H1 (cell line): ENCODE measurements at regions not wholly inside any gene's neighbourhood (a gene's known extent, or its start where the extent isn't known, plus 50 kb on each side); places are given as distances from the start of the nearest gene placed in this dataset.

Experiments used
- CTCF ChIA-PET: fragments of 300-600 bp; sonication (Branson Sonifier 250); formaldehyde crosslinking; loops from one replicate; lab custom pipeline; 2021; ENCODE audit not compliant: partially characterized antibody; lab: Charles Lee
- POLR2A ChIA-PET: fragments of 300-600 bp; sonication (Branson Sonifier 250); formaldehyde crosslinking; loops from one replicate; lab custom pipeline; 2021; ENCODE audit warnings: inconsistent platforms; ENCODE audit not compliant: partially characterized antibody; lab: Charles Lee
- DNase-seq, 2 experiments: peaks; one replicate each; pipeline versions ENCODE4 v3.0.0 to v3.0.0-alpha.2; 2010 to 2022; ENCODE audit warnings: low spot score in 2 of 2, low read depth in 1 of 2, mixed read lengths in 1 of 2
- FAIRE-seq: peaks from 2 replicates; lab custom pipeline; 2011; peaks lifted over from hg19 to GRCh38; lab: Jason Lieb, UNC
- H2AFZ ChIP-seq: 2 replicates; pipeline ENCODE4 v1.8.1; 2012; ENCODE audit warnings: low read length, inconsistent platforms
- H2AK5ac ChIP-seq: 2 replicates; pipeline ENCODE4 v1.6.1; 2013; ENCODE audit warnings: low read depth, low read length
- H2BK120ac ChIP-seq: replicated peaks from 2 replicates; pipeline ENCODE3; 2013; ENCODE audit warnings: low read depth, low read length, inconsistent platforms
- H2BK12ac ChIP-seq: 2 replicates; pipeline ENCODE4 v1.6.1; 2013; ENCODE audit warnings: low read depth, low read length
- H2BK15ac ChIP-seq: 2 replicates; pipeline ENCODE4 v1.6.1; 2013; ENCODE audit warnings: low read length
- H2BK20ac ChIP-seq: 2 replicates; pipeline ENCODE4 v1.6.1; 2013; ENCODE audit warnings: low read length
- H2BK5ac ChIP-seq: 2 replicates; pipeline ENCODE4 v1.6.1; 2013; ENCODE audit warnings: low read depth, low read length
- H3K14ac ChIP-seq: 2 replicates; pipeline ENCODE4 v1.6.1; 2013; ENCODE audit warnings: inconsistent platforms; ENCODE audit not compliant: insufficient read length
- H3K18ac ChIP-seq: 2 replicates; pipeline ENCODE4 v1.6.1; 2013; ENCODE audit warnings: low read length; ENCODE audit errors: extremely low read depth
- H3K23ac ChIP-seq: 2 replicates; pipeline ENCODE4 v1.6.1; 2013; ENCODE audit warnings: inconsistent platforms; ENCODE audit not compliant: insufficient read length
- H3K23me2 ChIP-seq: 2 replicates; pipeline ENCODE4 v1.6.1; 2013; ENCODE audit warnings: low read depth, low read length
- H3K27ac ChIP-seq: 2 replicates; pipeline ENCODE4 v1.6.1; 2011; ENCODE audit warnings: low read depth, low read length, inconsistent platforms
- H3K27me3 ChIP-seq, 4 experiments: replicated peaks in 1 of 4; 1 replicate in 1 of 4; 2 replicates in 3 of 4; pipeline versions ENCODE4 v1.6.1 to v1.8.1; 2011 to 2013; ENCODE audit warnings: low read length in 3 of 4, mild to moderate bottlenecking in 3 of 4, inconsistent platforms in 2 of 4, mixed read lengths in 2 of 4, moderate library complexity in 1 of 4; ENCODE audit not compliant: control insufficient read depth in 3 of 4, insufficient read depth in 3 of 4; ENCODE audit errors: extremely low read depth in 1 of 4
- H3K36me3 ChIP-seq, 4 experiments: 2 replicates each; pipeline versions ENCODE4 v1.6.1 to v1.8.1; 2011 to 2013; ENCODE audit warnings: mild to moderate bottlenecking in 4 of 4, low read length in 3 of 4, moderate library complexity in 2 of 4, control low read depth in 1 of 4, inconsistent platforms in 1 of 4; ENCODE audit not compliant: insufficient read depth in 4 of 4, control insufficient read depth in 2 of 4
- H3K4ac ChIP-seq: replicated peaks from 2 replicates; pipeline ENCODE3; 2013; ENCODE audit warnings: low read length, low read depth, mixed read lengths, inconsistent platforms; ENCODE audit not compliant: insufficient read length
- H3K4me1 ChIP-seq, 4 experiments: replicated peaks in 1 of 4; 1 replicate in 1 of 4; 2 replicates in 3 of 4; pipeline versions ENCODE4 v1.6.1 to v1.8.1; 2011 to 2013; ENCODE audit warnings: low read length in 3 of 4, inconsistent platforms in 2 of 4, mixed read lengths in 1 of 4; ENCODE audit not compliant: insufficient read depth in 4 of 4, control insufficient read depth in 3 of 4
- H3K4me2 ChIP-seq, 2 experiments: 2 replicates each; pipeline versions ENCODE4 v1.6.1 to v1.8.1; 2011 to 2013; ENCODE audit warnings: low read depth in 2 of 2, low read length in 2 of 2, control low read depth in 1 of 2, inconsistent platforms in 1 of 2, mild to moderate bottlenecking in 1 of 2; ENCODE audit not compliant: insufficient read depth in 1 of 2
- H3K4me3 ChIP-seq, 4 experiments: fragments of 200-600, 300-600 bp in 1 of 4; sonication (generic), shearing (Covaris generic), sonication (Bioruptor Twin) in 1 of 4; 2 replicates each; pipeline versions ENCODE4 v1.5.1 to v1.8.1; 2011 to 2016; ENCODE audit warnings: low read length in 4 of 4, low read depth in 3 of 4, control low read depth in 2 of 4, inconsistent platforms in 2 of 4, mild to moderate bottlenecking in 2 of 4, mixed read lengths in 1 of 4, moderate library complexity in 1 of 4; ENCODE audit not compliant: insufficient read depth in 2 of 4; ENCODE audit errors: extremely low read depth in 1 of 4
- H3K56ac ChIP-seq: replicated peaks from 2 replicates; pipeline ENCODE3; 2013; ENCODE audit warnings: low read depth, mild to moderate bottlenecking, mixed read lengths, low read length, inconsistent platforms; ENCODE audit not compliant: insufficient read length
- H3K79me1 ChIP-seq: 2 replicates; pipeline ENCODE4 v1.6.1; 2013; ENCODE audit warnings: low read depth, low read length, control low read depth
- H3K79me2 ChIP-seq, 2 experiments: 2 replicates each; pipeline versions ENCODE4 v1.6.1 to v1.8.1; 2012 to 2013; ENCODE audit warnings: low read length in 2 of 2, mild to moderate bottlenecking in 2 of 2, inconsistent platforms in 1 of 2; ENCODE audit not compliant: insufficient read depth in 2 of 2, control insufficient read depth in 1 of 2
- H3K9ac ChIP-seq, 4 experiments: replicated peaks in 1 of 4; 1 replicate in 1 of 4; 2 replicates in 3 of 4; pipeline versions ENCODE4 v1.6.1 to v1.8.1; 2011 to 2013; ENCODE audit warnings: low read depth in 3 of 4, low read length in 3 of 4, control low read depth in 2 of 4, mild to moderate bottlenecking in 2 of 4, moderate library complexity in 2 of 4, inconsistent platforms in 1 of 4; ENCODE audit errors: extremely low read depth in 1 of 4
- H3K9me3 ChIP-seq, 2 experiments: 2 replicates each; pipeline versions ENCODE4 v1.6.1 to v1.8.1; 2012 to 2013; ENCODE audit warnings: mild to moderate bottlenecking in 2 of 2, moderate library complexity in 2 of 2, control low read depth in 1 of 2, inconsistent platforms in 1 of 2, low read depth in 1 of 2, low read length in 1 of 2, mixed read lengths in 1 of 2; ENCODE audit not compliant: insufficient read depth in 2 of 2
- H4K20me1 ChIP-seq, 2 experiments: replicated peaks in 1 of 2; 2 replicates each; pipeline versions ENCODE3 to v1.8.1; 2011 to 2013; ENCODE audit warnings: inconsistent platforms in 2 of 2, low read length in 2 of 2, mild to moderate bottlenecking in 1 of 2; ENCODE audit not compliant: insufficient read depth in 2 of 2, control insufficient read depth in 1 of 2
- H4K5ac ChIP-seq: 2 replicates; pipeline ENCODE4 v1.6.1; 2013; ENCODE audit warnings: low read length, low read depth, mixed read lengths, inconsistent platforms; ENCODE audit not compliant: insufficient read length
- H4K8ac ChIP-seq: 2 replicates; pipeline ENCODE4 v1.8.0; 2013; ENCODE audit warnings: mild to moderate bottlenecking, moderate library complexity, low read length, inconsistent platforms; ENCODE audit not compliant: insufficient read depth; ENCODE audit errors: extremely low read depth
- H4K91ac ChIP-seq: replicated peaks from 2 replicates; pipeline ENCODE3; 2013; ENCODE audit warnings: low read length, mixed read lengths, inconsistent platforms; ENCODE audit not compliant: insufficient read length
- CHD2 ChIP-seq: IDR thresholded peaks from 2 replicates; pipeline ENCODE4 v1.6.1; 2012; ENCODE audit warnings: low read length, improper control_type of control experiment
- EGR1 ChIP-seq: IDR thresholded peaks from 2 replicates; pipeline ENCODE4 v1.6.1; 2011; ENCODE audit warnings: low read depth, low read length, borderline replicate concordance
- SUZ12 ChIP-seq: fragments of 200-600 bp; sonication (generic); IDR thresholded peaks from 2 replicates; pipeline ENCODE4 v1.6.1; 2012; ENCODE audit warnings: mild to moderate bottlenecking, inconsistent platforms, low read length, moderate library complexity, mixed read lengths
- WGBS, 2 experiments: shearing (Covaris generic) in 1 of 2; methylation state at CpG; one replicate each; pipeline versions ENCODE4 v1.1.6 to v1.1.7; 2013 to 2015; ENCODE audit warnings: low lambda C conversion rate in 2 of 2, mixed read lengths in 2 of 2, inconsistent platforms in 1 of 2, low coverage in 1 of 2, missing lambda C conversion rate in 1 of 2; ENCODE audit not compliant: insufficient replicate concordance in 2 of 2, insufficient coverage in 1 of 2, insufficient read length in 1 of 2; ENCODE audit errors: extremely low coverage in 1 of 2, missing lambda C conversion rate in 1 of 2; 5-methylcytosine and 5-hydroxymethylcytosine counted together

GRCh38 chr16:86729686-86730085, 151.3 kb downstream of the FOXL1 start:
- WGBS, 2 experiments, result 87% methylated on average over 8 of the region's 8 CpGs; no CpG with 5 or more reads in 1 of the 2 experiments
- Histone ChIP-seq H3K4me1 (peaks cover 7 to 15% (median 12%) of the 10 kb centered on the region in 4 experiments), H4K91ac (no peak overlapping the region), H2AFZ (no peak overlapping the region), H3K9me3 (no peaks in the 10 kb centered on the region), H3K18ac (no peak overlapping the region), H3K36me3 (no peaks in the 10 kb centered on the region), H3K4ac (no peak overlapping the region), H3K23me2 (no peaks in the 10 kb centered on the region; the same call in 1 of the 2 replicates), H2BK120ac (no peak overlapping the region), H2BK20ac (no peak overlapping the region), H2AK5ac (no peak overlapping the region), H3K9ac (no peak overlapping the region), H2BK5ac (no peak overlapping the region), H4K20me1 (no peaks in the 10 kb centered on the region), H4K5ac (no peak overlapping the region), H3K27ac (no peak overlapping the region), H3K23ac (no peak overlapping the region), H3K14ac (no peak overlapping the region), H3K4me2 (no peak overlapping the region), H3K56ac (no peak overlapping the region), H2BK15ac (no peak overlapping the region), H3K79me2 (no peaks in the 10 kb centered on the region), H2BK12ac (no peak overlapping the region), H3K79me1 (no peaks in the 10 kb centered on the region), H3K27me3 (peaks cover 0 to 7% (median 1%) of the 10 kb centered on the region in 4 experiments; a peak in 3 of 7 replicates), H3K4me3 (no peak overlapping the region), H4K8ac (no peak overlapping the region)
- CTCF ChIA-PET, result interaction anchor here (1.3 to 1.8 kb wide), 2 partner anchors 11 to 24 kb away, joined by 4 read pairs; no protein-coding TSS in a partner anchor
- FAIRE-seq, result no peak
- POLR2A ChIA-PET, result interaction anchor here (1.0 kb wide), 1 partner anchor 32 kb away, joined by 4 read pairs; no protein-coding TSS in a partner anchor
- DNase-seq, result no peak
- TF ChIP-seq CHD2, result no peak
- TF ChIP-seq EGR1, result no peak
- TF ChIP-seq SUZ12, result no peak
